NB4 (cell line): ENCODE measurements at regions not wholly inside any gene's neighbourhood (a gene's known extent, or its start where the extent isn't known, plus 50 kb on each side); places are given as distances from the start of the nearest gene placed in this dataset.

Source experiments
- CTCF ChIP-seq: IDR thresholded peaks from one replicate; pipeline ENCODE4 v1.5.1; 2012; ENCODE audit warnings: low read depth, low read length
- MAX ChIP-seq: IDR thresholded peaks from 2 replicates; pipeline ENCODE4 v1.6.1; 2011; ENCODE audit warnings: low read depth, low read length
- MYC ChIP-seq: IDR thresholded peaks from 2 replicates; pipeline ENCODE4 v1.6.1; 2011; ENCODE audit warnings: low read depth, low read length
- POLR2A ChIP-seq: IDR thresholded peaks from 2 replicates; pipeline ENCODE4 v1.6.1; 2011; ENCODE audit warnings: mild to moderate bottlenecking; ENCODE audit not compliant: insufficient read length; ENCODE audit errors: extremely low read depth

GRCh38 chr9:16356196-16356765 lies 514.2 kb downstream of the BNC2 start:
- TF ChIP-seq CTCF (no peak), MYC (no peak), POLR2A (no peak), MAX (no peak)
